ENCODE measurements at regions not wholly inside any gene's neighbourhood (a gene's known extent, or its start where the extent isn't known, plus 50 kb on each side); places are given as distances from the start of the nearest gene placed in this dataset.

- TF ChIP-seq CSRNP3 (CRISPR knock-in tag; IDR thresholded peaks at IDR 0.05): no peak
- no peak for TF ChIP-seq ZFP30 (CRISPR knock-in tag; IDR thresholded peaks at IDR 0.05)
- no peak for TF ChIP-seq GLIS3 (CRISPR knock-in tag; IDR thresholded peaks at IDR 0.05)
- no peak for TF ChIP-seq PPARA (CRISPR knock-in tag; IDR thresholded peaks at IDR 0.05; ENCODE audit: borderline replicate concordance)
- TF ChIP-seq BACH2 (CRISPR knock-in tag; IDR thresholded peaks at IDR 0.05; ENCODE audit: borderline replicate concordance): no peak
- no peak for TF ChIP-seq PATZ1 (CRISPR knock-in tag; IDR thresholded peaks at IDR 0.05; ENCODE audit: borderline replicate concordance)
- TF ChIP-seq TSHZ2 (CRISPR knock-in tag; IDR thresholded peaks at IDR 0.05): no peak
- no peak for TF ChIP-seq ZFP3 (CRISPR knock-in tag; IDR thresholded peaks at IDR 0.05)
- TF ChIP-seq ZNF70 (CRISPR knock-in tag; IDR thresholded peaks at IDR 0.05): no peak
- no peak for TF ChIP-seq TCF4 (CRISPR knock-in tag; IDR thresholded peaks at IDR 0.05; ENCODE audit: borderline replicate concordance)
- no peak for TF ChIP-seq ISL1 (CRISPR knock-in tag; IDR thresholded peaks at IDR 0.05)
- TF ChIP-seq OSR1 (CRISPR knock-in tag; IDR thresholded peaks at IDR 0.05): no peak
- no peak for TF ChIP-seq RARB (CRISPR knock-in tag; IDR thresholded peaks at IDR 0.05)
- TF ChIP-seq CREB5 (CRISPR knock-in tag; IDR thresholded peaks at IDR 0.05; ENCODE audit: low read depth): no peak
Measured at GRCh38 chr4:67080046-67080557, 465.2 kb downstream of the CENPC start.
